ENCODE measurements at regions not wholly inside any gene's neighbourhood (a gene's known extent, or its start where the extent isn't known, plus 50 kb on each side); places are given as distances from the start of the nearest gene placed in this dataset.

DNA sequence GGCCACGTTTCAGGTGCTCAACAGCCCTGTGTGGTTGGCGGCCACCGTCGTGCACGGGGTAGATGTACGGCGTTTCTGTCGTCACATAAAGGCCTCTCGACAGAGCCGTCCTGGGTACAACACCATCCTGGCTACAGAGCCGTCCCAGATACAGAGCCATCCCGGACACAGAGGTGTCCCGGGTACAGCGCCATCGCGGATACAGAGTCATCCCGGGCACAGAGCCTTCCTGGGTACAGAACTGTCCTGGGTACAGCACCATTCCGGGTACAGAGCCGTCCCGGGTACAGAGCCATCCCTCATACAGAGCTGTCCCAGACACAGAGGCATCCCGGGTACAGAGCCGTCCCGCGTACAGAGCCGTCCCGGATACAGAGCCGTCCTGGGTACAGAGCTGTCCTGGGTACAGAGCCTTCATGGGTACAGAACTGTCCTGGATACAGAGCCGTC, 222.7 kb upstream of the SOX1 start:
- FAIRE-seq (no peak), DNase-seq (ENCODE audit: low spot score) (no peak)

DNA sequence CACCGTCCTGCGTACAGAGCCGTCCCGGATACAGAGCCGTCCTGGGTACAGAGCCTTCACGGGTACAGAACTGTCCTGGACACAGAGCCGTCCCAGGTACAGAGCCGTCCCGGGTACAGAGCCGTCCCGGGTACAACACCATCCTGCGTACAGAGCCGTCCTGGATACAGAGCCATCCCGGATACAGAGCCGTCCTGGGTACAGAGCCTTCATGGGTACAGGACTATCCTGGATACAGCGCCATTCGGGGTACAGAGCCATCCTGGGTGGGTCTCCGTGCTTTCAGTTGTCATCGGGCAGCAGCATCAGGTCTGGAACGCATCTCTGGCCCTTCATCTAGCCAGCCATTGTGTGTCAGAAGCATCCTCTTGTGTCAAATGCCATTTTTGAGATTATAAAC, 222.3 kb upstream of the SOX1 start:
- FAIRE-seq (no peak), DNase-seq (ENCODE audit: low spot score) (no peak)

DNA sequence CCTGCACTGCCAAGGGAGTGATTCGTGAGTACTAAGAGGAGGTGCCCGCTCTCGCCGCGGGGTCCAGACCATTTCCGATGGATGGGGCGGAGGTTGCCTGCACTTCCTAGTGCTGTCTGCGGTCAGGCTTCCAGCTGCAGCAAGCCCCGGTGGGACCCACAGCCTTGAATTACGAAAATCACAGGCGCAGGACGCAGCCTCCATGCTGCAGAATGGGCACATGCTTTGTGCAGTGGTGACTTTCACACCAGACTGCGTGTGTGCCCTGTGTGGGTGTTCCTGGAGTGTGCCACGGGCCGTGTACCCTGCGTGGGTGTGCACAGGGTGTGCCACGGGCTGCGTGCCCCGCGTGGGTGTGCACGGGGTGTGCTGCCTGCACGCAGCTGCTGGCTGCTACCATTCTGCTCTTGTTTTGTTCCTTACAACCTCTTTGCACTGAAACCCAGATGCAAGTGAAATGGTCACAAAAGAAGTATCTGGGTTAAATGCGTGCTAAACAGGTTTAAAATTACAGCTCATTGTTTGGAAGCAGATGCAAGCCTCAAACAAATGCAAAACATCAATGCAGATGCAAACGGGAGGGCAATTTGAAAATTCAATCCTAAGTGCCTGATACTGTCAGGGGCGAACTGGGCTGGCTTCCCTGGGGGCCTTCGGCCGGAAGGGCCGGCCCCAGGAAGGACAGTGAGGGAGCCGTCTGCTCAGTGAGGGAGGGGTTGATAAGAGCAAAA, 221.2 kb upstream of the SOX1 start:
- FAIRE-seq (no peak), DNase-seq (ENCODE audit: low spot score) (no peak)

DNA sequence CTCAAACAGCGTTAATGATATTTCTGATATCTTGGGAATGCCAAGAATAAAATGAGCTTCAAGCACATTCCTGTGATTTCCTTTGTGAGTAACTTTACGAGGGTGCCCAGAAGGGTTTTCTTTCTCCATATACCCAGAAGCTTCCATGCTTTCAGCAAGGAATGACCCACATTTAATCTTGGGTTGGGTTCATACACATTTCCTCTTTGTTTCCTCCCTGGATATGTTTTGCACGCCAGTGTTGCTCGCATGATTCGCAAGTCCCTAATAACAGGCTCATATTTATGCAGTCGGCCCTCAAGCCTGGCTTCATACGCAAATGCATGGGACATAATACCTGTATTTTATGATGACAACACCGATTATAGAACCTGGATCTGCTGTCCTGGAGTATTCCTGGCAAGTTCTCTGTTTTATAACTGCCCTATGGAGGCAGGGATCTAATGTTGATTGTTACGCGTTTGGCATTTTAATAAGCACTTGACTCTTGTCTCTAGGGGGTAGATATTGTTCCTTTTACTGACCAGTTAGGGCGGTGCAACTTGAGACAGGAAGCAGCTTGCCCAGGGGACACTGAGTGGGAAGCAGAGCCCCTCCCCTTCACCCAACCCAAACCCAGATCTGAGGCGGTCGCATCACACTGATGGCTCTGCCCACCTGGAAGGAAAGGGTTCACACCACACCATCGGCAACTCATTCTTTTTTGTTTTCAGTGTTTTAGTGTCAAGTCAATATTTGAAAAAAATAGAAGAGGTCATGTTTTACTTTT, 220.4 kb upstream of the SOX1 start:
- FAIRE-seq (no peak), DNase-seq (ENCODE audit: low spot score) (no peak)

DNA sequence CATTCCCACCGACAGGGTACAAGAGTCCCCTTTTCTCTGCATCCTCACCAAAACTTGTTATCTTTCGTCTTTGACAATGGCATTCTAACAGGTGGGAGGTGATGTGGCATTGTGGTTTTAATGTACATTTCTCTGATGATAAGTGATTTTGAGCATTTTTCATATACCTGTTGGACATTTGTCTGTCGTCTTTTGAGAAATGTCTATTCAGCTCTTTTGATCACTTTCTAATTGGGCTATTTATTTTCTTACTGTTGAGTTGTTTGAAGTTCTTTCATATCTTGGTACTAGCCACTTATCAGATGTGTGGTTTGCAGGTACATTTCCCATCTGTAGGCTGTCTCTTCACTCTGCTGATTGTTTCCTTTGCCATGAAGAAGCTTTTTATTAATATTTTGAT, 219.0 kb upstream of the SOX1 start:
- no peak for FAIRE-seq
- no peak for DNase-seq (ENCODE audit: low spot score)

DNA sequence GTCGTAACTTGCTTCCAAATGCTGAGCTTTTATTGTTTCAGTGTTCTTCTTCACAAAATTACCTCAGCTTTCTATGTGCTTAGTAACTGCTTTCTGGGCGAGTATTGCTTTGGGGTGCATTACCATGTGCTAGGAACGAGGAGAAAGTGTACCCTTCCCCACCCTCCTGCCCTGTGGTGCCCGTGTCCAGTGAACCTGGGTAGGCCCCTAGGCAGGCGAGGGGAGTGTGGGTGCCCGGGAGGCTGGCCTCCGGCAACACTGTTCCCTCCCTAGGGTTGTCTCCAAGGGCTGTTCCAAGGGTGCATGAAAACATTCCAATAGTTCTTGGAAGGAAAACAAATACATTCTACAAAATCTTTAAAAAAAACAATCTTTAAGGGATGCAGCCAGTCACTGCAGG, 216.5 kb upstream of the SOX1 start:
- no peak for DNase-seq (ENCODE audit: low spot score)
- no peak for FAIRE-seq

DNA sequence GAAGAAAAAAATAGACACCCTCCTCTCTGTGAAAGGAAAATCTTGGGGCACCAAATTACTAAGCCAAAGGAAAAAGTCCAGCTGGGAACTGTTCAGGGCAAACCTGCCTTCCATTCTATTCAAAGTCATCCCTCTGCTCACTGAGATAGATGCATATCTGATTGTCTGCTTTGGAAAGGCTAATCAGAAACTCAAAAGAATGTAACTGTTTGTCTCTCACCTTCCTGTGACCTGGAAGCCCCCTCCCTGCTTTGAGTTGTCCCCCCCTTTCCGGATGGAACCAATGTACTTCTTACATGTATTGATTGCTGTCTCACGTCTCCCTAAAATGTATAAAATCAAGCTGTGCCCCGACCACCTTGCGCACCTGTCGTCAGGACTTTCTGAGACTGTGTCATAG, 216.0 kb upstream of the SOX1 start:
- FAIRE-seq, result no peak
- no peak for DNase-seq (ENCODE audit: low spot score)

DNA sequence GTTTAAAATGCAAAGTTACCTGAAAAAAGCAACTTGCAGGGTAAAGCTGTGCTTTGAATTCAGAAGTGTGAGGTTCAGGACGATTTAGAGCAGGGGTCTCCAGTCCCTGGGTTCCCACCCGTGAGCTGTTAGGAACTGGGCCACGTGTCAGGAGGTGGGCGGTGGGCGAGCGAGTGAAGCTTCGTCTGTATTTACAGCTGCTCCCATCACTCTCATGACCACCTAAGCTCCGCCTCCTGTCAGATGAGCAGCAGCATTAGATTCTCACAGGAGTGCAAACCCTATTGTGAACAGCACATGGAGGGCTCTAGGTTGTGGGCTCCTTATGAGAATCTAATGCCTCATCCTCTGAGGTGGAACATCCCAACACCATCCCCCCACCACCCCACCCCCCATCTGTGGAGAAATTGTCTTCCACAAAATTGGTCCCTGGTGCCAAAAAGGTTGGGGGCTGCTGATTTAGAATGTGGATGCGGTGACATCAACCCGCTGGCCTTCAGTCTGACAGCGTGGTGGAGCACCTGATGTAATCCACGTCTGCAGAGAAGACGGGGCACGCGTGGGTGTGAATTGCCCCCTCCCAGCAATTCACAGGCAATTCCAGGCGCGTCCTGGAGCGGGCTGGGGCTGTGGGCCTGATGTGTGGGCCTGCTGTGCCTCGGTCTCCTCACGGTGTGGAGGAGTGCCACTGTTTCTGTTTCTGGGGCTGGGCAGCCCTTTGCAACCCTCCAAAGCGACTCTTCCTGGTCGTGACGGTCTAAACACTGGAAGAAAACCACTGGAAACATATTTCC, 214.0 kb upstream of the SOX1 start:
- FAIRE-seq, result no peak

DNA sequence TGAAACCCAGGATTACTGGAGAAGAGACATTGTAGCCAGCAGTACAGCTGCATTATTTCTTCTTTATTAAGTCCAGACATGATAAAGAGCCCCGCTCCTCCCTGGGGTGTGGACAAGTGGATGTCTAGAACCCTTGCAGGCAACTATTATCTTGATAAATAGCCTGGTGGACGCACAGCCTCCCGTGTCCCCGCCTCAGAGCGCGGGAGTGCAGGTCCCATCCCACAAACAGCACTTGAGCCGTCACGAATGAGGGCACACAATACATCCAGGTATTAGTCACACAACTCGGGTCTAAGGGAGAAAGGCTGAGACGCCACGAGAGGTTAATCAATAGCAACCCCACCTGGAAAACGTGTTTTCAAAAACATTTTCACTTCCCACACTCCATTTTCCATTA, 213.2 kb upstream of the SOX1 start:
- no peak for FAIRE-seq
- no peak for DNase-seq (ENCODE audit: low spot score)

More for the DNA sequence above, 214.0 kb upstream of the SOX1 start:
- DNase-seq (ENCODE audit: low spot score), result no peak

DNA sequence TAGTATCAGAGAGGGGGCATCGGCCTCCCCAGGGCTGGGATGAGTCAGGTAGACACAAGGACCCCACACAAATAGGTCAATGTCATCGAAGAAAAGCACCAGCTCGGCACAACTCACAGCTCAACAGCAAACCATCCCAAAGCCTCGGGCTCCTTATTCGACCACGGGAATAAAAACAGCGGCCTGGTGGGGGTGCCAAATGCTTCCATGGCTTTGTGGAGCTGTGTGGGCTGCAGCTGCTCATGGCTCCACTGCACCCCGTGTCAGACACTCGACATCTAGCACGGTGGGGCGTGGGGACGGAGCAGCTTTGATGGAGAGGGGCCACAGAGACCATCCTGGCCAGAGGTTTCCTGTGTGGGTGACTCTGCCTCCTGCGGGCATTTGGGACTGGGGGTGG, 212.5 kb upstream of the SOX1 start:
- FAIRE-seq (no peak), DNase-seq (ENCODE audit: low spot score) (no peak)

DNA sequence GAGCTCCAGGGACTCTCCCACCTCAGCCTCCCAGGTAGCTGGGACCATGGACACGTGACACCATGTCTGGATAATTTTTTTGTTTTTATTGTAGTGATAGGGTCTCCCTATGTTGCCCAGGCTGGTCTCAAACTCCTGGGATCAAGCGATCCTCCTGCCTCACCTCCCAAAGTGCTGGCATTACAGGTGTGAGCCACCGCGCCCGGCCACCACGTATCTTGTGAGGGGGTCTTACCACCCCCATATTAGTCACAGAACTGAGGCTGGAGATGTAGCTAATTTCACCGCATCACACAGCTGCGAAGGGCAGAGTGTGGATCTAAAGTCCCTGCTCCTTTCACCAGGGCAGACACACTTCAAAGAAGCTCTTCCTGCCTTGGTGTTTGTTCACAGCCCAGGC, 211.8 kb upstream of the SOX1 start:
- DNase-seq (ENCODE audit: low spot score), result no peak
- FAIRE-seq, result no peak

DNA sequence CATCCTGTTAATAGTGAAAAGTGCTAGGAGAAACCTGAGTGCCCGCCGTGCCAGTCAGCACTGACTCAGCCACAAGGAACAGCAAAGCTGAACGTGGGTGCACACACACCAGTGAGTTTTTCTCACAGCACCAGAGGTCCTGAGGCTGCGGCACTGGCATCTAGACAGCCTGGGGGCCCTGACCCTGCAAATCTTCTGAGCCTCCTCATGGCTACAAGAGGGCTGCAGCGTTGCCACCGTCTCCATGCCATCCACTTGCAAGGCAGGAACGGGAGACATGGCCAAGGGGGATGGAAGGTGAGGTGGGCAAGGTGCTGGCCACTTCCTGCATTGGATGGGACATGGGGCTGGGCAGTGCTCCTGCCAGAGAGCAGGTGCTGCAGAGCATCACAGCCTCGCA, 211.2 kb upstream of the SOX1 start:
- DNase-seq (ENCODE audit: low spot score), result no peak
- no peak for FAIRE-seq

DNA sequence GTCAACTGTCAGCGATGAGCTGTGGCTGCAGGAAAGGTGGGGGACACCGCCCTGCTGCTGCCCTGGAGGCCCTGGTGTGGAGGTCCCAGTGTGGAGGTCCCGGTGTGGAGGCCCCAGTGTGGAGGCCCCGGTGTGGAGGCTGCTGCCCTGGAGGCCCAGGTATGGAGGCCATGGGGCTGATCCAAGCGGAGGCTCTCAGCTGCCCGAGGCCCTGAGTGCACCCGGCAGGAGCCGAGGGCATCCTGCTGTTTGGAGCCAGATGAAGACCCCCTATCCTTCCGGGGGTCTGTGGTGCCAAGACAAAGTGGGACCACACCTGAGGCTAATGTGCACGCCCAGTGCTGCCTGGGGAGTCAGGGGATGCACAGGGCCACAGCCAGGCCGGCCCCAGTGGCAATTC, 210.4 kb upstream of the SOX1 start:
- FAIRE-seq, result no peak

DNA sequence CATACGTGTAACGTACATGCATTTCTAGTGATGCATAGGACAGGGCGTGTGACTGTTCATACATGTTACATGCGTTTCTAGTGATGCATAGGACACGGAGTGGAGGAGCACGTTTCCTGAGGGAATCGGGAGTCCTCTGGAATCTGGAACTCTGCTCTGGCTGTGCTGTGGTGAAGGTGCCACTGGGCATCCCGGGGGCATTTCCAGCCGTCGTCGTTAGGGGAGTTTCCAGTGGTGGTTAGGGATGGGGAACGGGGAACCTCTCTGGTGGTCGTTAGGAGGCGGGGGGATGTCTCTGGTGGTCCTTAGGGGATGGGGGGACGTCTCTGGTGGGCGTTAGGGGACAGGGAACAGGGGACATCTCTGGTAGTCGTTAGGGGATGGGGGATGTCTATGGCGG, 209.6 kb upstream of the SOX1 start:
- no peak for FAIRE-seq
- DNase-seq (ENCODE audit: low spot score), result no peak

More for the DNA sequence above, 210.4 kb upstream of the SOX1 start:
- DNase-seq (ENCODE audit: low spot score), result no peak

DNA sequence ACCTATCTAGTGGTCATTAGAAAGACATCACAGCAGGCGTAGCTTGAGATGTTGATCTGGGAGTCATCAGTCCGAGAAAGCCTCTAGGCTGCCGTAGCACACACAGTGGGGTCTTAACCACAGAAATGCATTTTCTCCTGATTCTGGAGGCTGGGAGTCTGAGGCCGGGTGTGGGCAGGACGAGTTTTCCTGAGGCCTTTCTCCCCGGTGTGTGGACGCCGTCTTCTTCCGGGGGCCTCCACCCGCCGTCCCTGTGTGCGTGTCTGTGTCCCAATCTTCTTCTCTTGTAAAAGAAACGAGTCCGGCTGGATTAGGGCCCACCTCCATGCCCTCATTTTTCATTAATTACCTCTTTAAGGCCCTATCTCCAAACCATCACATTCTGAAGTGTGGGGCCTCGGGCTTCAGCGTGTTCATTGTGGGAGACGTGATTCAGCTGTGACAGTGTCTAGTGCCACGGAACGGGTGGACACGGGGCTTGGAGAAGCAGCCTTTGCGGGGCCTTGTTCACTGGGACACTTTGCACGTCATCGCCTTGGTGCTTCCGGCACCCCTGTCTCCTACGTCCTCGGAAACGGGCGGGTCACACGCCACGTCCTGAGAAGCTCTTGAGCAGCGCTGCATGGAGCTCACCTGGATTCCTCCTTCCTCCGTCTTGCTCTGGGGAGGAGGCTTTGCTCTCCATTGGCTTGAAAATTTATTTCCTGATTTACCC, 208.9 kb upstream of the SOX1 start:
- DNase-seq (ENCODE audit: low spot score) (no peak), FAIRE-seq (no peak)

DNA sequence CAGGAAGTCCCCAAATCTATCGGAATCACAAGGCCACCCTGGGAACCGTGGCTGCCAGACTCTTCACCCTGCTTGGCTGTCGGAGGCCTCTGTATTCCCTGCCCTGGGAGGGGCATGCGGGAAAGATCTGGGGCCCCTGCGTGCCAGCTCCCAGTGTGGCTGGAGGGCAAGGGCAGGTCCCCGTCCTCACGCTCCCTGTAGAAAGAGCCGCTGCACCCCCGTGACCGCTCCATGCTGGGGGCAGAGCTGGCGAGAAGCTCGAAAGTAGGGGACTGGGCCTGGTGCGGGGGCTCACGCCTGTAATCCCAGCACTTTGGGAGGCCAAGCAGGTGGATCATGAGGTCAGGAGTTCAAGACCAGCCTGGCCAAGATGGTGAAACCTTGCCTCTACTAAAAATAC, 208.4 kb upstream of the SOX1 start:
- no peak for DNase-seq (ENCODE audit: low spot score)
- no peak for FAIRE-seq

DNA sequence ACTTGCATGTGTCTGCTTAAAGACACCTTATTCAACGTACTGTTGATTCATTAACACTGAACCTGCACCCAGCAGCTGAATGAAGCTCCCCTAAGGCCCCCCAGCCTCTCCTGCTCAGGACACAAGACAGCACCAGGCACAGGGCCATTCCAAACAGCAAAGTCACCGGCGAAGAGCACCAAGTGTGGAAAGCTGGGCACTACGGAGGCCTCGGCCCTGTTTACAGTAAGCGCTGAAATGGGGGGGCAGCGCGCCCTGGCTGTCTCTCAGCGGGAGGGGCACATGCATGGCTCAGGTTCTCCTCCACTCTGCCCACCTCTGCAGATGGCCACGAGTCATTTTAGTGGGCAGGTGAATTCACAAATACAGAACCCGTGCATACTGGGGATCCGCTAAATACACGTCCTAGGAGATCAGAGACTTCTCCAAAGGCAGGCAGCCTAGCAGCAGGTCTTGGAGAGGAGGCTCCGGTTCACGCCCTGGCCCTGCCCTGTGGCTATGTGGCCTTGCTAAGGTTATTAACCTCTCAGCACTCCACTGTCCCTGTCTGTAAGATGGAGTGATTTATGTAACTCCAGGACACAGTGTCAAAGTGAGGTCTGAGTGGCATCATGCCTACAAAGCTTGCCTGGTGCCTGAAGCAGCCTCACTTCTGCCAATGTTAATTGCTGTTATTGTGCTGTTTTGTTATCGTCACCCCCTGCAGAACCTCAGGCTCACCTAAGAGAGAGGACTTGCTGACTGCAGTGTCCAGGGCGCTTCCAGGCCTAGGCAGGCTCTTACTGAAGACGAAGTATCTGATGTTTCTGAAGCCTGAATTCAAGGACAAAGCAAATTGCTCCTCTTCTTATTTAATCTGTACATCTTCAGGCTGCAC, 207.4 kb upstream of the SOX1 start:
- FAIRE-seq (no peak), DNase-seq (ENCODE audit: low spot score) (no peak)

DNA sequence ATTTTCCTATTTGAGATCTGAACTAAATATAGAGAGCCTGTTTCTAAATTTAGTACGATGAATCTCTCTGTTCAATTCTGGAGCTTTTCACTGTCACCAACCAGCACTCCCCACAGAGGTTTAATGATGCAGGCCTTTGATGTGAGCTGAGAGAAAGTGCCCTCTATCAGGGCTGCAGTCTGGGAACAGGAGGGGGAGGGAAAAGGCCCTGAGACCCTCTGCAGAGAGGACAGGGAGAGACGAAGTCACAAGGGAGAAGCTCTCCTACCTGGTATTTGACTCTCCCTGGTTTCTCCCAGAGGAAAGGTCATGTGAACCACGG, 206.8 kb upstream of the SOX1 start:
- FAIRE-seq, result no peak

DNA sequence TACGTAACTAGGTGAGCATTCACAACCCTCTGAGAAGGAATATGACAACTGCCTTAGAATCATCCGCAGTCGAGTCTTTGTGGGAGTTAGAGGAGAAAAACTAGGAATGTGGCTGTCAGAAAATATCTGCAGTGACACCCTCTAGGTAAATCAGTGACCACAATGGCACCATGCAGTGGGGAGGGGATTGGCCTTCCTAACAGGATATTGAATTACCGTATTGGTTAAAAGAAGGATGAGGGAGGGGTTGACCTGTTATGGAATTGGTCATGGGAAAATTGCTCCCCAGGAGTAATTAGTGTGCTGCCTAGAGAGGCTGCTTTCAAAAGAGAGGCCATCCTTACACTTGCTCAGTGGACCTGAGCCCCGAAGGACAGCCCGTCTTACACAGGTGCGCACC, 205.6 kb upstream of the SOX1 start:
- FAIRE-seq (no peak), DNase-seq (ENCODE audit: low spot score) (no peak)

More for the DNA sequence above, 206.8 kb upstream of the SOX1 start:
- no peak for DNase-seq (ENCODE audit: low spot score)

DNA sequence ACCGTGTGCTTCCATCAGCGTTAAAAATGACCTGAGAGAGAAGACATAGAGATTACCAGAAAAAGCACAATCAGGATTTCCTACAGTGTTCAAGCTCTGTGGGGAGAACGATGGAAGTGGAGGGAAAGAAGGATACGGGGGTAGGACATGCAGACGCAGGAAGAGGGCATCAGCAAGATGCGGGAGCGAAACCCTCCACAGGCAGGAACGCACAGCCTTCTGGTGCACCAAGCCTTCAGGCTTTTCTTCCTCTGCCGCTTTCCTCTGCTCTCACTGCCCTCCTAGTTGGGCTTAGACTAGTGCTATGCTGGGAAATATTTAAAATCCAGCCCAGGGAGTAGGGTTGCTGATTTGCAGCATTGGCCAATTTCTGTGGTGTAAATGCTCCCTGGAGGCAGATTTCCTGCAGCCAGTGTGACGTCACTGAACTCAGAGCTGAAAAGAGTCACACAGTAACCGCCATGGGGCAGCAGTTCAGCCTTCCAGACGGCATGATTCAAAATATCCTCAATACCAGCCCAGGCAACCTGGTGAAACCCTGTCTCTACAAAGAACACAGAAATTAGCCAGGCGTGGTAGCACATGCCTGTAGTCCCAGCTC, 205.1 kb upstream of the SOX1 start:
- no peak for FAIRE-seq
- DNase-seq (ENCODE audit: low spot score), result no peak

Data from urothelium cell line (cell line).